ENCODE measurements at regions not wholly inside any gene's neighbourhood (a gene's known extent, or its start where the extent isn't known, plus 50 kb on each side); places are given as distances from the start of the nearest gene placed in this dataset.

DNA sequence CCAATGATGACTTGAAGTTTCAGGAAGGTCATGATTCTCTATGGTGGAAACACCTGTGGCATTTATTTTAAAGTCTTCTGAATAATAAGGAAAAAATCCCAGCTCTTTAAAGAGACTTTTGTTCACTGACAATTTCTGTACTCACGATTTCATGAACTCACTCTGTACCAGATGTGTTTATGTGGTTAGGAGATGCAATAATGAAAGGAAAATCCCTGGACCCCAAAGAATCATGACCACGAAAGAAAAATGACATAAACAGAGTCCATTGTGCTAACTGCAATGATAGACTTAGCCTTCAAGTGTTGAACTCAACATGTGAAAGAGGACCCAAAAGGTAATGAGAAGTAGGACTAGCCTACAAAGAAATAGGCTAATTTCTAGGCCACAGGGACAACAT, 947.5 kb downstream of the CDH11 start:
- TF ChIP-seq IRF4 (IDR thresholded peaks at IDR 0.05; ENCODE audit: low read depth, low read length): no peak
- no peak for TF ChIP-seq PAX8 (IDR thresholded peaks at IDR 0.05)
- no peak for TF ChIP-seq YY1 (IDR thresholded peaks at IDR 0.05; ENCODE audit: low read depth, low read length)
- no peak for TF ChIP-seq NR2C1 (IDR thresholded peaks at IDR 0.05)
- no peak for TF ChIP-seq SMARCA5 (IDR thresholded peaks at IDR 0.05)
- no peak for TF ChIP-seq POU2F2 (IDR thresholded peaks at IDR 0.05; ENCODE audit: borderline replicate concordance, low read depth, low read length)
- no peak for TF ChIP-seq HDAC6 (IDR thresholded peaks at IDR 0.05; ENCODE audit: unreplicated experiment)
- TF ChIP-seq ZNF24 (IDR thresholded peaks at IDR 0.05): no peak
- no peak for TF ChIP-seq TCF3 (IDR thresholded peaks at IDR 0.05; ENCODE audit: borderline replicate concordance, insufficient read depth, low read depth, low read length)
- TF ChIP-seq, protein P1, sequence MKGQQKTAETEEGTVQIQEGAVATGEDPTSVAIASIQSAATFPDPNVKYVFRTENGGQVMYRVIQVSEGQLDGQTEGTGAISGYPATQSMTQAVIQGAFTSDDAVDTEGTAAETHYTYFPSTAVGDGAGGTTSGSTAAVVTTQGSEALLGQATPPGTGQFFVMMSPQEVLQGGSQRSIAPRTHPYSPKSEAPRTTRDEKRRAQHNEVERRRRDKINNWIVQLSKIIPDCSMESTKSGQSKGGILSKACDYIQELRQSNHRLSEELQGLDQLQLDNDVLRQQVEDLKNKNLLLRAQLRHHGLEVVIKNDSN (IDR thresholded peaks at IDR 0.05; ENCODE audit: borderline replicate concordance, extremely low read length, insufficient read depth, low read depth, low read length): no peak
- TF ChIP-seq SMAD1 (IDR thresholded peaks at IDR 0.05; ENCODE audit: low read depth, partially characterized antibody): no peak
- TF ChIP-seq RAD21 (IDR thresholded peaks at IDR 0.05; ENCODE audit: insufficient read depth, low read depth, low read length): no peak
- TF ChIP-seq NKRF (conservative IDR thresholded peaks at IDR 0.05): no peak
- no peak for TF ChIP-seq RB1 (IDR thresholded peaks at IDR 0.05; ENCODE audit: borderline replicate concordance)
- TF ChIP-seq PKNOX1 (IDR thresholded peaks at IDR 0.05): no peak
- no peaks in the 10 kb centered on the region; the same call in 2 of the 3 replicates for H3K9me3 ChIP-seq (replicated peaks; ENCODE audit: control insufficient read depth, insufficient read depth, low read length)
- ChIA-PET POLR2A (no interaction called here), SMC1A (ENCODE audit: uncharacterized antibody, unreplicated experiment) (no interaction called here), RAD21 (ENCODE audit: unreplicated experiment) (no interaction called here), CTCF (no interaction called here)
- intact Hi-C loops (cut with micrococcal nuclease; ENCODE audit: unreplicated experiment): no loop called here
- no peaks in the 10 kb centered on the region for H3K27me3 ChIP-seq (replicated peaks in 1 of 2; ENCODE audit: control insufficient read depth in 2 of 2, insufficient read depth in 2 of 2, low read length in 1 of 2)
- DNase-seq (ENCODE audit: low read depth, low spot score) (no peak), FAIRE-seq (no peak), ATAC-seq (no peak)
- no peak overlapping the region for H3K9ac ChIP-seq (ENCODE audit: control insufficient read depth, insufficient read depth, low read length)
- in situ Hi-C loops (cut with MboI): no loop called here
- no peaks in the 10 kb centered on the region for H3K4me1 ChIP-seq (ENCODE audit: control insufficient read depth, insufficient read depth, low read length)
- no peak overlapping the region for H3K4me2 ChIP-seq (ENCODE audit: control insufficient read depth, insufficient read depth)
- H3K4me3 ChIP-seq: no peak overlapping the region
- H2AFZ ChIP-seq (ENCODE audit: control insufficient read depth, low read depth, low read length): no peak overlapping the region
- BruUV-seq (replicated peaks): no TSS peak
- no peaks in the 10 kb centered on the region for H3K36me3 ChIP-seq (ENCODE audit: control insufficient read depth in 2 of 2, insufficient read depth in 2 of 2, low read length in 1 of 2)
- 0% methylated on average over 2 of the region's 2 CpGs for WGBS (ENCODE audit: insufficient coverage, insufficient replicate concordance, low lambda C conversion rate, missing lambda C conversion rate)
- H3K79me2 ChIP-seq (ENCODE audit: control insufficient read depth, insufficient read depth, low read length): no peaks in the 10 kb centered on the region
- H4K20me1 ChIP-seq (ENCODE audit: control insufficient read depth, insufficient read depth): no peaks in the 10 kb centered on the region
- H3K27ac ChIP-seq (ENCODE audit: control insufficient read depth, insufficient read depth): no peak overlapping the region
